Hepatic stellate cell (primary cell): ENCODE measurements at regions not wholly inside any gene's neighbourhood (a gene's known extent, or its start where the extent isn't known, plus 50 kb on each side); places are given as distances from the start of the nearest gene placed in this dataset.

Source experiments
- DNase-seq: peaks from one replicate; pipeline ENCODE4 v3.0.0; 2011; ENCODE audit warnings: low spot score

- no peak for DNase-seq
Observed at GRCh38 chr3:105214590-105214989, 152.1 kb upstream of the ALCAM start.

GRCh38 chr3:105222568-105223093 is 144.1 kb upstream of the ALCAM start:
- DNase-seq, result no peak

GRCh38 chr3:105223815-105224214 is 142.9 kb upstream of the ALCAM start:
- no peak for DNase-seq

DNA sequence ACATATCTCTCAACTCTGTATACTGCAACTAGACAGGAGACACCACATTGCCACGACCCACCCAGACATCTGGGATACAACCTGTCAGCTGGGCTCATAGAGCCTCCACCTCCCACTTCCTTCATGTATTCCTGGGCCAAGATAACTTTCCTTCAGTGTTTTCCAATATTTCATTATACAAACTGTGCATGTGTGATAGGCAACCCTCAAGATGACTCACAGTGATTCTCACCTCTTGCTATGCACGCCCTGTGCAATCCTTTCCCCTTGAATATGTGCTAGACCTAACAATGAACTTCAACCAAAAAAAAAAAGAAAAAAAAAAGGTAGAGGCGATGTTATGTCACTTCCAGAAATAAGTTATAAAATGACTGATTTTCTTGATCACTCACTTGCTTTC is 138.0 kb upstream of the ALCAM start:
- DNase-seq, result no peak

DNA sequence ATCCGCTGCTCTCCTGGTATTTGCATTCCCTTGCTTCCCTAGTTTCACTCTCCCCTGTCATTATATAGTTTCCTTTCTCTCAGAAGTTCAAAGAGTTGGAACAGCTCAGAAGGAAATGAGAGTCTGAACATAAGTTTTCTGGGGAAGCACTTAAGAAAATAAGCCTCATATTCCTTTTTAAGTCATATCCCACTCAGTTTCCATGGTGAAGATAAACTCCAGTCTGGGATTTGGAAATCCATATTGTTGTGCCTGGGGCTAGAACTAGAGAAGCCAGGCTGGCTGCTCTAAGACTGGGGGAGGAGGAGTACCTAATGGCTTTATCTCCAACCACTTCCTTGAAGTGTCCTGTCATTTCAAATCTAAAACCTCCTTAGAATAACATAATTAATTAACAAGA is 134.2 kb upstream of the ALCAM start:
- DNase-seq, result no peak

DNA sequence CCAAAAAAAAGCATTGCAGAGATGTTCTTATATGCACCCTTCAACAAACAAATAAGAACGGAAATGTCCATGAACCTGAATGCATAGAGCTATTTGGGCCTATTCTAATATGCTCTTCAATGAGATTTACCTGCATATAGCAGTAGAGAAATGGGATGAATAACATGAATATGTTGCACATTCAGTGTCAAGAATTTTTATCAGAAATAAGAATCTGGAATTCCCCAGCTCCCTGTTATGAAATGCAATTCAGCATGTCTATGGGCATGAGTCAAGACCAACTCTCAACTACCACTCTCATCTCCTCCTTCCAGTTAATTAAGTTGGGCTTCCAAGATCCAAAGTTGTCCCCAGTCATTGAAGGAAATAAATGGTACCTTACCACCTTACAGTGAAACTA is 133.7 kb upstream of the ALCAM start:
- no peak for DNase-seq

- DNase-seq, result no peak
Observed at GRCh38 chr3:105235221-105235620, 131.5 kb upstream of the ALCAM start.

DNA sequence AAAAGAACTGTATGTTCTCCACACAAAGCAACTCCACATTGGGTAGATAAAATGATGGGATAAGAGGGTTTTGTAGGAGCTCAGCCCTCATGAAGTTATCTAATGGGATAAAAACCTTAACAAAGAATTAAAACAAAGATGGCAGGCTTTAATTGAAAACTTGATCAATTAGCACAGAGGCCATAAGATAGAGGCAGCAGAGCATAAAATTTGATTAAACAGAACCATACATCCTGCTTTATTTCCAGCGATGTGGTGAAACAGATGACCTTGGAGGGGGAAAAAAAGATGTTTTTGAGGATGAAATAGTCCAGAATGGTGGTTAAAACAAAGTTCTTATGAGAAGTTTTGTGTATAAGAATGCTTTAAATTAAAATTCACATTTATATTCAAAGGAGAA is 130.9 kb upstream of the ALCAM start:
- DNase-seq, result no peak

- no peak for DNase-seq
Observed at GRCh38 chr3:105238367-105238766, 128.3 kb upstream of the ALCAM start.

GRCh38 chr3:105243076-105243475 is 123.6 kb upstream of the ALCAM start:
- no peak for DNase-seq

DNA sequence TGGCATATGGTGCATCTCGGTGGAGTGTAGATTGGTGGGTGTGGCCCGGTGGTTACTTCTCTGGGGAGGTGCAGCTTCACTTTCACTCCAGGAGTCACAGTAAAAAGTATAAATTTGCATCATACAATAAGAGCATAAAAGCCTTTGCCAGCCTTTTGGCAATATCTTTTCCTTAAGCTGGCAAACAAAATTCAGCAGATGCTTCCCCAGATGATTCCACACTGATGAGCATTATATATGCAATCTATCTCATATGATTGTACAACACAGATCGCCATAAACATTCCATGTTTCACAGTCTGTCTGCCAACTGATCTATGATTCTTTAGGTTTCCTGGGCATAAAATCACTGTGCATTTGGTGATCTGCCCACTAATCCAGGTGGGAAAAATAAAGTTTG is 120.2 kb upstream of the ALCAM start:
- DNase-seq, result no peak

GRCh38 chr3:105253225-105253624 is 113.5 kb upstream of the ALCAM start:
- DNase-seq, result no peak

- no peak for DNase-seq
Observed at GRCh38 chr3:105254154-105254553, 112.6 kb upstream of the ALCAM start.

DNA sequence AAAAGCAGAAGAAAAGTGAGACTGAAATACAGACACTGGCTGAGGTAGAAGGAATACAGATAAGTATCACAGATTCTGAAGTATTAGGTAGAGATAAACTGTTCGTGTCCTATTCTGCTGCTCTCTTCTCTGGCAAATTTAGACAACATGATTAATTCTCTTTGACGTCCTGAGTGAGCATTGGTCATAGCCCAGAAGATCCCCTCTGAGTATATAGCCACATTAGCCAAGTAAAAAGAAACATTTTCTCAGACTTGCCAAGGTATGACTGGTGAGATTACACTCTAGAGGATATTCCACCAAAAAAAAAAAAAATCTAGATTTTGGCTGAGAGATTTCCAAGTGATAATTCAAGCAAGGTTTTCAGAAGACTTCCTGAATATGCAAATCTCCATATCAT is 111.4 kb upstream of the ALCAM start:
- no peak for DNase-seq

DNA sequence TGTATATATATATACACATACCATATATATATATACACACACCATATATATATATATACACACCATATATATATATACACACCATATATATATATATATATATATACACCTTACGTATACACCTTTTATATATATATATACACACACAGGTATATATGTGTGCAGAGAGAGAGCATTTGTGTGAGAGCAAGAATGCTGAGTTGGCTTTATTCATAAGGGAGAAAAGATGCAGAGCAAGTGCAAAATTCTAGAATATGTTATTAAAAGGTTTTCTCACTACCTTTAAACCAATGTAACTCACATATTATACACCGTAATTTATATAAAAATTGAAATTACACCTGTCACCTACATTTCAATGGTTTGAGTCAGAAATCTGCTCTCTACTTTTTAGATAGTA is 107.2 kb upstream of the ALCAM start:
- DNase-seq, result no peak

DNA sequence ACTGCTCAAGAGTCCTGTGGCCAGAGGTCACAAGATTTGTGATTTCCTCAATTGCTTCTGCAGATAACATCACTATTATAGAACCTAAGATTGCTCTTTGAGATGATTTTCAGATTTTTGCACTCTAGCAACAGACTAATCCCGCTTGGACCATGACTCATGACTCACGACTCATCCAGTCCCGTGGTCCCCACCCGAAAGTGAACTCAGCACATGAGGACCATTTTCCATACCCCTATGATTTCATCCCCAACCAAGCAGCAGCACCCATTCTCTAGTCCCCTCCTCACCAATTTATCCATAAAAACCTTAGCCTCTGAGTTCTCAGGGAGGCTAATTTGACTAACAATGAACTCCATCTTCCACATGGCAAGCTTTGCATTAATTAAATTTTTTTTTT is 106.3 kb upstream of the ALCAM start:
- DNase-seq, result no peak

DNA sequence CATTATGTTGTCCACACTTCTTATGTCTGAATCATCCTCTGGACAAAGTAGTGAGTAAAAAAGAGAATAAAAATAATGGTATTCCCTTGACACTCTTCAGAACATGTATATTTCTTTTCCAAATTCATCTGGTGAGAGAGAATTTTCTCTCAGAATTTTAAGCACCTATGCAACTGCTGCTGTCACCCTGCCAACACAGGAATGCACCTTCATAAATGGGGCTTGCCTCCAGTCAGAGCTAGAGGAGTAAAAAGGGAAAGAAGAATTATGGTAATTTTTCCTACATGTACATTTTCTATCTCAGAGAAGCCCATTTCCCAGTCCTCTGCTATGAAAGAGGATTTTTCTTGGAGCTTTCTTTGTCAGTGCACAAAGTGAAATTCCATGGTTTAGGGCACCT is 92.2 kb upstream of the ALCAM start:
- no peak for DNase-seq

GRCh38 chr3:105274958-105275357 is 91.8 kb upstream of the ALCAM start:
- DNase-seq, result no peak

DNA sequence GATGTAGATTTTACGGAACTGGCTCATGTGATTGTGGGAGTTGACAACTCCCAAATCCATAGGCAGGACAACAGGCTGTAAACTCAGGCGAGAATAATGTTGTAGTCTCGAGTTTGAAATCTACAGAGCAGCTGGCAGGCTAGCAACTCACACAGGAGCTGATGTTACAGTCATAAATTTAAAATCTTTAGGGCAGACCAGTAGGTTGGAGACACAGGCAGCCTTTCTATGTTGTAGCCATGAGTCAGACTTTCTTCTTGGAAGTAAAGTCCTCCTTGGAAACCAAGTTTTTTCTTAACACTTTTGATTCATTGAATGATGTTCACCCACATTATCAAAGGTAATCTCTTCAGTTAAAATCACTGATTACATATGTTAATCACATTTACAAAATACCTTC is 89.1 kb upstream of the ALCAM start:
- no peak for DNase-seq

- no peak for DNase-seq
Observed at GRCh38 chr3:105278688-105279087, 88.0 kb upstream of the ALCAM start.

DNA sequence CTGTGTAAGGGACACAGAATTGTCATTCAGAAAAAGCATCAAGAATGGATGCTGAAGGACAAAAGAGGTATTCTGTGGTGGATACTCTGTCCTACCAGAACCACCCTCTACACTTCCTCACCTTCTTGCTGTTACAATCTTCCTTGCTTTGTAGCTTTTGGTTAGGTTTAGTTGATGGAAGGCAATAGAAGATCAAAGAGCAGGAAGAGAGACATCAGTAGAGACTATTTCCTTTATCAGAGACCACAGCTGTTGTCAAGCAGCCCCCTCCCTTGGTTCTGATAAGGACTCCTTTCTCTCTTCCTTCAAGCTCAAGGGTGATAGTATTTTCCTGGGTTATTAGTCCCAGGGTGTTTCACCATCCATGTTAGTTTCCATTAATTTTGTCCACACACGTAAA is 84.7 kb upstream of the ALCAM start:
- no peak for DNase-seq

DNA sequence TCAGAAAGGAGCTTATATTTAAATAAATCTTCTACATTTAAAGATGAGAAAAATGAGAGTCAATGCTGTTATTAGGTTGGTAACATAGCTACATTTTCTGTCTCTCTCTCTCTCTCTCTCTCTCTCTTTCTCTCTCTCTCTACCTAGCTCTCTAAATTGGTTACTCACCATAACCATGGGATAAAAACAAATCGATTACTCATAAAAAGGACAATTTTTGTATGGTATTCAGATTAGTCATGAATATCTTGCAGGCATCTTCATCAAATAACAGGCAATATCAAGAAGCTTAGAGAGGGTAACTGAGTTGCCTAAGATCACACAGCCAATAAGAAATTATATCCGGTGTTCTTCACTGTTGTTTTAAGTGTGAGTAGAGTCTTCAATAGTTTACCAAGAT is 81.8 kb upstream of the ALCAM start:
- DNase-seq, result no peak

- DNase-seq, result no peak
Observed at GRCh38 chr3:105285653-105286241, 81.0 kb upstream of the ALCAM start.

DNA sequence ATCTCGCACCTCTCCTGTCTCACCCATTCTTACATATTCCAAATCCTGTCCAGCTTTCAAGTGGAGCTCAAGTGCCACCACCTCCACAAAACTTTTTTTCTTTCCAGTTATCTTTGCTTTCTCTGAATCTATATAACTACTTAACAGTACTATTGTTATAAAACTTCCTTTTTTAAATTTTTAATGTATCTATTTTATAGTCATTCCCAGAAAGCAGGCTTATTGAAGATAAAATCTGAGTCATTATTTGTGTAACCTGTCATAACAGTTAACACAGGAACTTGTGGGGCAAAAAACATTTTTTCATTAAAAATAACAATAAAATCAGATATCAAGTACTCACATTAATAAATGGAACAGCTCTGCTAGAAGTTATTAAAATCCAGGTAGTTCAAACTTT is 73.3 kb upstream of the ALCAM start:
- no peak for DNase-seq
